ENCODE measurements at regions not wholly inside any gene's neighbourhood (a gene's known extent, or its start where the extent isn't known, plus 50 kb on each side); places are given as distances from the start of the nearest gene placed in this dataset.
A peak's percentile ranks its signal among the peaks of the same experiment; 100 is the strongest.

DNA sequence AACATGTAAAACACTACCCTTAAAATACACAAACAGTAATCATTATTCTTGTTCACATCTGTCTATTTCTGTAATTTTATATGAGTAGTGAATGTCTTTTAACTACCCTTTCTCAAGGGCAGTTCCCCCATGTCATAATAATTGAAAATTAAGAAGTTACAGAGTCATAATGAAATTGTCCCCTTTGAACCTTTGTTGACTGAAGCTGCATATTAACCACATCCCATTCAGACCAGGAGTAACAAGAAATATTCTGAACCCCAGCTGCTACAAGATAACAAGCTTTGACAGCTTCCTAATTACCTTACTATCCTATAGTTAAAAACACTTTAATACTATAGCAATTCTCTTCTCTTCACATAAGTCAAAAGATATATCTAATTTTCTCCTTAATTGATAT lies 635.9 kb upstream of the SUCLG2 start:
- no peak overlapping the region for H2BK5ac ChIP-seq (ENCODE audit: low read length)
- no peak overlapping the region for H3K4me3 ChIP-seq (ENCODE audit: low read length)
- no peak overlapping the region for H3K23ac ChIP-seq (ENCODE audit: low read length)
- no peaks in the 10 kb centered on the region for H3K79me2 ChIP-seq (ENCODE audit: control insufficient read depth, insufficient read depth, low read length)
- H4K5ac ChIP-seq (ENCODE audit: low read length): no peak overlapping the region
- no peak for DNase-seq
- no peak overlapping the region for H3K9ac ChIP-seq (ENCODE audit: low read length)
- no peak overlapping the region for H4K8ac ChIP-seq (ENCODE audit: low read depth, low read length)
- no peak overlapping the region for H3K27ac ChIP-seq (ENCODE audit: low read depth, low read length)
- no peak overlapping the region for H3K4me2 ChIP-seq (ENCODE audit: low read length)
- no peak overlapping the region for H3K56ac ChIP-seq (ENCODE audit: low read length)
- H3K4ac ChIP-seq (ENCODE audit: low read depth, low read length): no peak overlapping the region
- no peaks in the 10 kb centered on the region for H3K27me3 ChIP-seq (ENCODE audit: insufficient read depth, low read length, poor library complexity)
- H2BK120ac ChIP-seq (ENCODE audit: low read depth, low read length): no peak overlapping the region
- no peak overlapping the region for H2AK5ac ChIP-seq (ENCODE audit: low read length)
- no peaks in the 10 kb centered on the region for H3K36me3 ChIP-seq (ENCODE audit: control insufficient read depth, insufficient read depth, low read length)
- H3K18ac ChIP-seq (ENCODE audit: low read length): no peak overlapping the region
- no peaks in the 10 kb centered on the region for H3K4me1 ChIP-seq (ENCODE audit: control insufficient read depth, low read depth, low read length)
- H3K79me1 ChIP-seq (ENCODE audit: low read length): no peaks in the 10 kb centered on the region
- no peak overlapping the region for H2BK15ac ChIP-seq (replicated peaks; ENCODE audit: low read depth)

GRCh38 chr3:68288085-68288484 lies 633.7 kb upstream of the SUCLG2 start:
- Histone ChIP-seq H3K4me1 (ENCODE audit: control insufficient read depth, low read depth, low read length) (no peaks in the 10 kb centered on the region), H3K4ac (ENCODE audit: low read depth, low read length) (no peak overlapping the region), H2BK5ac (ENCODE audit: low read length) (no peak overlapping the region), H3K27ac (ENCODE audit: low read depth, low read length) (no peak overlapping the region), H3K56ac (ENCODE audit: low read length) (no peak overlapping the region), H4K8ac (ENCODE audit: low read depth, low read length) (no peak overlapping the region), H3K79me1 (ENCODE audit: low read length) (no peaks in the 10 kb centered on the region), H4K5ac (ENCODE audit: low read length) (no peak overlapping the region), H3K4me2 (ENCODE audit: low read length) (no peak overlapping the region), H3K27me3 (ENCODE audit: insufficient read depth, low read length, poor library complexity) (no peaks in the 10 kb centered on the region), H3K23ac (ENCODE audit: low read length) (no peak overlapping the region), H3K36me3 (ENCODE audit: control insufficient read depth, insufficient read depth, low read length) (no peaks in the 10 kb centered on the region), H3K79me2 (ENCODE audit: control insufficient read depth, insufficient read depth, low read length) (no peaks in the 10 kb centered on the region), H3K18ac (ENCODE audit: low read length) (no peak overlapping the region), H3K9ac (ENCODE audit: low read length) (no peak overlapping the region), H3K4me3 (ENCODE audit: low read length) (no peak overlapping the region), H2AK5ac (ENCODE audit: low read length) (no peak overlapping the region), H2BK15ac (replicated peaks; ENCODE audit: low read depth) (no peak overlapping the region), H2BK120ac (ENCODE audit: low read depth, low read length) (no peak overlapping the region)
- no CpG with 5 or more reads among the region's 8 CpGs for WGBS (ENCODE audit: extremely low coverage, insufficient coverage, low lambda C conversion rate)
- no peak for DNase-seq

GRCh38 chr3:68287101-68287500 lies 632.7 kb upstream of the SUCLG2 start:
- Histone ChIP-seq H3K79me2 (ENCODE audit: control insufficient read depth, insufficient read depth, low read length) (no peaks in the 10 kb centered on the region), H2BK120ac (ENCODE audit: low read depth, low read length) (no peak overlapping the region), H4K8ac (ENCODE audit: low read depth, low read length) (no peak overlapping the region), H4K5ac (ENCODE audit: low read length) (no peak overlapping the region), H3K4me2 (ENCODE audit: low read length) (no peak overlapping the region), H3K18ac (ENCODE audit: low read length) (no peak overlapping the region), H3K56ac (ENCODE audit: low read length) (no peak overlapping the region), H2AK5ac (ENCODE audit: low read length) (no peak overlapping the region), H3K79me1 (ENCODE audit: low read length) (no peaks in the 10 kb centered on the region), H3K4me3 (ENCODE audit: low read length) (no peak overlapping the region), H3K4me1 (ENCODE audit: control insufficient read depth, low read depth, low read length) (no peaks in the 10 kb centered on the region), H2BK5ac (ENCODE audit: low read length) (no peak overlapping the region), H2BK15ac (replicated peaks; ENCODE audit: low read depth) (no peak overlapping the region), H3K27ac (ENCODE audit: low read depth, low read length) (no peak overlapping the region), H3K36me3 (ENCODE audit: control insufficient read depth, insufficient read depth, low read length) (no peaks in the 10 kb centered on the region), H3K23ac (ENCODE audit: low read length) (no peak overlapping the region), H3K9ac (ENCODE audit: low read length) (no peak overlapping the region), H3K4ac (ENCODE audit: low read depth, low read length) (no peak overlapping the region), H3K27me3 (ENCODE audit: insufficient read depth, low read length, poor library complexity) (no peaks in the 10 kb centered on the region)
- DNase-seq: no peak
- WGBS (ENCODE audit: extremely low coverage, insufficient coverage, low lambda C conversion rate): no CpG with 5 or more reads among the region's 8 CpGs

- no peaks in the 10 kb centered on the region for H3K79me2 ChIP-seq (ENCODE audit: control insufficient read depth, insufficient read depth, low read length)
- H3K4me3 ChIP-seq (ENCODE audit: low read length): no peak overlapping the region
- H2BK120ac ChIP-seq (ENCODE audit: low read depth, low read length): no peak overlapping the region
- no peak overlapping the region for H4K8ac ChIP-seq (ENCODE audit: low read depth, low read length)
- H3K27ac ChIP-seq (ENCODE audit: low read depth, low read length): no peak overlapping the region
- no peaks in the 10 kb centered on the region for H3K36me3 ChIP-seq (ENCODE audit: control insufficient read depth, insufficient read depth, low read length)
- H3K18ac ChIP-seq (ENCODE audit: low read length): no peak overlapping the region
- no peak for DNase-seq
- H3K4me2 ChIP-seq (ENCODE audit: low read length): no peak overlapping the region
- H2AK5ac ChIP-seq (ENCODE audit: low read length): no peak overlapping the region
- H2BK5ac ChIP-seq (ENCODE audit: low read length): no peak overlapping the region
- H3K56ac ChIP-seq (ENCODE audit: low read length): no peak overlapping the region
- H2BK15ac ChIP-seq (replicated peaks; ENCODE audit: low read depth): no peak overlapping the region
- no CpG with 5 or more reads among the region's 1 CpG for WGBS (ENCODE audit: extremely low coverage, insufficient coverage, low lambda C conversion rate)
- H3K9ac ChIP-seq (ENCODE audit: low read length): no peak overlapping the region
- no peak overlapping the region for H3K23ac ChIP-seq (ENCODE audit: low read length)
- no peaks in the 10 kb centered on the region for H3K79me1 ChIP-seq (ENCODE audit: low read length)
- no peak overlapping the region for H4K5ac ChIP-seq (ENCODE audit: low read length)
- no peaks in the 10 kb centered on the region for H3K27me3 ChIP-seq (ENCODE audit: insufficient read depth, low read length, poor library complexity)
- no peaks in the 10 kb centered on the region for H3K4me1 ChIP-seq (ENCODE audit: control insufficient read depth, low read depth, low read length)
- no peak overlapping the region for H3K4ac ChIP-seq (ENCODE audit: low read depth, low read length)
Measured at GRCh38 chr3:68274286-68274685, 619.9 kb upstream of the SUCLG2 start.

DNA sequence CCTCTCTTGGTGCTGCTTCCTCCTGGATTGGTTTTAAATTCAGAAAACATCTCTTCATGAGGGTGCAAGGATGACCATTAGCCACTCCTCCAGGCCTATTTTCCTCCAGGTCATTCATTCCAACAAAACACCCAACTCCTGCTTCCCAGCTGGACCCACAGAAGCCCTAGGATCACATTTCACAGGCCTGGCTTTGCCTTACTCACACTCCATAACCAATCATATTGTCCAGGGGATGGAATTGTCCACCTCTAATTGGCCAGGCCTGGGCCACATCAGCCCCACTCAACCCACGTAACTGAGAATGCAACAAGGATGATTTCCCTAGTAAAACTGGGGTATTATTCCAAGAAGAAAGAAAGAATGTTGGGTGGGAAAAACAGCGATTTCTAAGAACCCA lies 616.7 kb upstream of the SUCLG2 start:
- no peak overlapping the region for H2AK5ac ChIP-seq (ENCODE audit: low read length)
- H3K79me2 ChIP-seq (ENCODE audit: control insufficient read depth, insufficient read depth, low read length): no peaks in the 10 kb centered on the region
- no peak overlapping the region for H2BK15ac ChIP-seq (replicated peaks; ENCODE audit: low read depth)
- no peak overlapping the region for H3K27ac ChIP-seq (ENCODE audit: low read depth, low read length)
- H3K18ac ChIP-seq (ENCODE audit: low read length): no peak overlapping the region
- no peak overlapping the region for H2BK5ac ChIP-seq (ENCODE audit: low read length)
- H3K36me3 ChIP-seq (ENCODE audit: control insufficient read depth, insufficient read depth, low read length): no peaks in the 10 kb centered on the region
- H2BK120ac ChIP-seq (ENCODE audit: low read depth, low read length): no peak overlapping the region
- no peak overlapping the region for H3K4me2 ChIP-seq (ENCODE audit: low read length)
- H3K4ac ChIP-seq (ENCODE audit: low read depth, low read length): no peak overlapping the region
- H4K5ac ChIP-seq (ENCODE audit: low read length): no peak overlapping the region
- no peaks in the 10 kb centered on the region for H3K27me3 ChIP-seq (ENCODE audit: insufficient read depth, low read length, poor library complexity)
- no peak overlapping the region for H4K8ac ChIP-seq (ENCODE audit: low read depth, low read length)
- no peaks in the 10 kb centered on the region for H3K4me1 ChIP-seq (ENCODE audit: control insufficient read depth, low read depth, low read length)
- H3K23ac ChIP-seq (ENCODE audit: low read length): no peak overlapping the region
- WGBS (ENCODE audit: extremely low coverage, insufficient coverage, low lambda C conversion rate): no CpG with 5 or more reads among the region's 2 CpGs
- H3K56ac ChIP-seq (ENCODE audit: low read length): no peak overlapping the region
- H3K79me1 ChIP-seq (ENCODE audit: low read length): no peaks in the 10 kb centered on the region
- no peak for DNase-seq
- no peak overlapping the region for H3K9ac ChIP-seq (ENCODE audit: low read length)
- H3K4me3 ChIP-seq (ENCODE audit: low read length): no peak overlapping the region

GRCh38 chr3:68256635-68257223 lies 602.3 kb upstream of the SUCLG2 start:
- H3K79me2 ChIP-seq (ENCODE audit: control insufficient read depth, insufficient read depth, low read length): no peaks in the 10 kb centered on the region
- WGBS (ENCODE audit: extremely low coverage, insufficient coverage, low lambda C conversion rate): no CpG with 5 or more reads among the region's 3 CpGs

More at GRCh38 chr3:68256635-68257223, 602.3 kb upstream of the SUCLG2 start:
- Histone ChIP-seq H3K9ac (ENCODE audit: low read length) (no peak overlapping the region), H3K23ac (ENCODE audit: low read length) (no peak overlapping the region), H4K8ac (ENCODE audit: low read depth, low read length) (no peak overlapping the region), H3K4me1 (ENCODE audit: control insufficient read depth, low read depth, low read length) (no peaks in the 10 kb centered on the region), H2BK120ac (ENCODE audit: low read depth, low read length) (no peak overlapping the region), H4K5ac (ENCODE audit: low read length) (no peak overlapping the region), H2AK5ac (ENCODE audit: low read length) (no peak overlapping the region), H3K4me3 (ENCODE audit: low read length) (no peak overlapping the region), H3K56ac (ENCODE audit: low read length) (no peak overlapping the region), H3K36me3 (ENCODE audit: control insufficient read depth, insufficient read depth, low read length) (no peaks in the 10 kb centered on the region), H2BK15ac (replicated peaks; ENCODE audit: low read depth) (no peak overlapping the region), H2BK5ac (ENCODE audit: low read length) (no peak overlapping the region), H3K4ac (ENCODE audit: low read depth, low read length) (no peak overlapping the region), H3K4me2 (ENCODE audit: low read length) (no peak overlapping the region), H3K27ac (ENCODE audit: low read depth, low read length) (no peak overlapping the region), H3K79me1 (ENCODE audit: low read length) (no peaks in the 10 kb centered on the region), H3K18ac (ENCODE audit: low read length) (no peak overlapping the region), H3K27me3 (ENCODE audit: insufficient read depth, low read length, poor library complexity) (no peaks in the 10 kb centered on the region)
- peak; percentile 46 for DNase-seq
